HG03520 (cell line): ENCODE measurements at regions not wholly inside any gene's neighbourhood (a gene's known extent, or its start where the extent isn't known, plus 50 kb on each side); places are given as distances from the start of the nearest gene placed in this dataset.

Experiments
- ATAC-seq: cut with Tn5 transposase; IDR thresholded peaks from one replicate; pipeline ENCODE4 v1.9.1; 2021; ENCODE audit warnings: mild to moderate bottlenecking, moderate library complexity; ENCODE audit not compliant: unreplicated experiment

GRCh38 chr22:48333323-48333763, 1494.3 kb downstream of the BRD1 start:
- no peak for ATAC-seq

GRCh38 chr22:48332438-48333322, 1495.0 kb downstream of the BRD1 start:
- no peak for ATAC-seq

- no peak for ATAC-seq
These were observed 1495.9 kb downstream of the BRD1 start for GRCh38 chr22:48331691-48332220.

GRCh38 chr22:48331266-48331665, 1496.4 kb downstream of the BRD1 start:
- no peak for ATAC-seq

GRCh38 chr22:48327721-48328120, 1500.0 kb downstream of the BRD1 start:
- no peak for ATAC-seq

- no peak for ATAC-seq
These were observed 1503.9 kb downstream of the BRD1 start for GRCh38 chr22:48323746-48324145.

GRCh38 chr22:48322907-48323306, 1504.8 kb downstream of the BRD1 start:
- ATAC-seq, result no peak

GRCh38 chr22:48321986-48322545, 1505.6 kb downstream of the BRD1 start:
- ATAC-seq, result no peak

- no peak for ATAC-seq
These were observed 1506.8 kb downstream of the BRD1 start for GRCh38 chr22:48320683-48321451.

- ATAC-seq, result no peak
These were observed 1507.5 kb downstream of the BRD1 start for GRCh38 chr22:48320048-48320682.

GRCh38 chr22:48319321-48320047, 1508.2 kb downstream of the BRD1 start:
- no peak for ATAC-seq

- no peak for ATAC-seq
These were observed 1508.9 kb downstream of the BRD1 start for GRCh38 chr22:48318575-48319320.

GRCh38 chr22:48318173-48318572, 1509.5 kb downstream of the BRD1 start:
- no peak for ATAC-seq

GRCh38 chr22:48316257-48317250, 1511.1 kb downstream of the BRD1 start:
- no peak for ATAC-seq

- no peak for ATAC-seq
These were observed 1512.0 kb downstream of the BRD1 start for GRCh38 chr22:48315439-48316256.

GRCh38 chr22:48314073-48314472, 1513.6 kb downstream of the BRD1 start:
- ATAC-seq, result no peak

- ATAC-seq, result no peak
These were observed 1514.4 kb downstream of the BRD1 start for GRCh38 chr22:48313175-48313830.
